Skin epidermis (tissue), 12 donors: ENCODE measurements at regions not wholly inside any gene's neighbourhood (a gene's known extent, or its start where the extent isn't known, plus 50 kb on each side); places are given as distances from the start of the nearest gene placed in this dataset.

Source experiments
- H3K27ac ChIP-seq, 21 experiments: fragments of 200-600 bp; sonication (generic) in 11 of 21; one replicate each; pipeline ENCODE4 v1.5.0; 2020; ENCODE audit warnings: mild to moderate bottlenecking in 3 of 21, inconsistent platforms in 2 of 21, moderate library complexity in 2 of 21
- H3K4me3 ChIP-seq, 7 experiments: fragments of 200-600 bp; sonication (generic) in 2 of 7; one replicate each; pipeline ENCODE4 v1.5.0; 2020; ENCODE audit warnings: inconsistent platforms in 2 of 7, mild to moderate bottlenecking in 2 of 7, moderate library complexity in 1 of 7

DNA sequence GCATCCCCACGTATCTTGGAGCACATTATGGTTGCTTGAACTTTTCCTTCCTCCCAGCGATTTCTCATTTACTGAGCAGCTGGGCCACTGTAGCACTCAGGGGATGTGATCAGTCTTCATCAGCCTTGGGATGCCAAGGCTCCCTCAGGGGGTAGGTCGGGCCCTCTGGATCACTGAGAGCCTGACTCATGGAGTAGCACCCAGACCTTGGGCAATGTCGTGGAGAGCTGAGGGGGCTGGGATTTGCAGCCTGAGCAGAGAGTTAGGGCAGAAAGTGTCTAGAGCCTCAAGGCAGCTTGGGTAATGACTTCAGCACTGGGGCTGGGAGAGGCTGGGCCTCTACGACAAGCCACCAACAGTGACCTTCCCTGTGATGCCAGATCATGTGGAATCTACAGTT is 86.5 kb upstream of the CXCL12 start:
- H3K27ac ChIP-seq: no peak overlapping the region

DNA sequence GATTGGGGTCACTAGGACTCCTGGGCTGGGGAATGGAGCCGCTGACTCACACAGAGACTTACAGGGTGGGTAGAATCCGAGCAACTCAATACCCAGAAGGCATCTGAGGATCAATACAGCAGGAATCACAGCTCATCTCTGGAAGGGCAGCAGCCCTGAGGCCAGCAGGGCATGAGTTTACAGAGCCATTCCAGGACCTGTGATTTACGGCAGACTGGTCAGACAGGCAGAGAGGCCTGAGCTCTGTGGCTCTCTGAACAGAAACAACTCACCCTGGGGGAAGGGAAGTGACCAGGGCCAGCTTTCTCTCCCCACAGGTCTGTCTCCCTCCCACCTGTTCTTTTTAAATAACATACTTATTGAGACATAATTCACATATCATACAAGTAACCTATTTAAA is 88.2 kb upstream of the CXCL12 start:
- H3K4me3 ChIP-seq: no peak overlapping the region

More for the DNA sequence above, 86.5 kb upstream of the CXCL12 start:
- no peak overlapping the region for H3K4me3 ChIP-seq

DNA sequence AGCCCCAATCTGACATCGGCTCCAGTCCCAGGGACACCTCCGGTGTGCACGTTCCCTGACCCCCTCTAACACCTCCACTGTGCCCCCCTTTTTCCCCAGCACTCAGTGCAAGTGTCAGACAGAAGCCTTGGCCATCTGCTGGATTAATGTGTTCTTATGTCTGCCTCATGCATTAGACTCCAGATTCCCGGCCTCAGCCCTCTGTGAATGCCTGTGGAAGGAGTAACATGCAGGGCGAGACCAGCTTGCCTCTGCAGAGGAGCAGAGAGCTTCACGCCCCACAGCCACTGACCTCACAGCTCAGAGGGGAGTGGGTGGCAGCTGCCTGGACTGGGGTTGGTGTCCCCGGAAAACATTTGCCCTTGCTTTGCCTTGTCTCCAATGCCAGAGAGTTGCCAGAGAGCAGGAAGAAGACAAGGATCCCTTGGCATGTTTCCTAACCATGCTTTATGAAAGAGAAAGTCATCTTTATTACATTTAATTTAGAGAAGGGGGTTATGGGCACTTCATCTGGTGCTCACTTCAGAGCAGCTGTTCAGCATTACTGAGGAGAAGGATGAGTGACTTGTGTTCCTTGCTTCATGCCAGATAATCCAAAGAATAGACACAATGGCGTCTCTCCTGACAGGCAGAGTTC is 91.6 kb upstream of the CXCL12 start:
- H3K27ac ChIP-seq: peak overlapping the region in 4 of 21 experiments; percentile 1 to 47 (median 40)

More for the DNA sequence above, 88.2 kb upstream of the CXCL12 start:
- no peak overlapping the region for H3K27ac ChIP-seq

DNA sequence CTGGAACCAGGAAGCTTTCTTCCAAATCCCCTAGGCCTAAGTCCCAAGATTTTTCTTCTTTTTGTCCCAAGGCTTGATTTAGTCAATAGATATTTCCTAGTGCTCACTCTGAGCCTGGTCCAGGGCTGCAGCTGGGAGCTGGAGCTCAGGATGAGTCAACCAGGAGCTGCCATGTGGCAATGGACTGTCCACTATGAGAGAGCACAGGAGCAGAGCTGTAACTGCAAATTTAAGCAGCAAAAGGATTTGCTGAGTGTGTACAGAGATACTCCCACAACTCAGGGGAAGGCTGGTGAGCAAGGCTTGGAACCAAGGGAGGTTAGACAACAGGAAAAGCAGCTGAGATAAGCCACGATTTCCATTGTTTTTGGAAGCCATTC is 92.1 kb upstream of the CXCL12 start:
- no peak overlapping the region for H3K4me3 ChIP-seq
- peak overlapping the region in 4 of 21 experiments; percentile 5 to 47 (median 40) for H3K27ac ChIP-seq

More for the DNA sequence above, 91.6 kb upstream of the CXCL12 start:
- no peak overlapping the region for H3K4me3 ChIP-seq

DNA sequence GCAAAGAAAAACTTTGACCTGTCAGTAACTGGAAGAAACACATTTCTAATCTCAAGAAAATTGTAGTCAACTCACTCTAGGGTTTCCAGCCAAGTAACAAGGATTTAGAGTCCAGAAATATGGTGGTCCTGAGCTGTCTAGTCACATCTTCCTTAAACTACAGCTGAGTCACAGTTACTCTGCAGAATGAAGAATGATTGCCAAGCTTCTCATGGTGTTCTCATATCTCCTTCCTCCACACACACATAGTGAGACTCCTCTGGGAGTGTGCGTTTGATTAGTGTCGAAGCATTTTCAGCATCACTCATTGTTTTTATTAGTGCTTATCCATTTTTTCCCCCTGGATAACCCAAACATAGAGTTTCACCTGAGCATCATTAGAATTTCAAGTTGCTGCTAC is 93.1 kb upstream of the CXCL12 start:
- H3K4me3 ChIP-seq: no peak overlapping the region

DNA sequence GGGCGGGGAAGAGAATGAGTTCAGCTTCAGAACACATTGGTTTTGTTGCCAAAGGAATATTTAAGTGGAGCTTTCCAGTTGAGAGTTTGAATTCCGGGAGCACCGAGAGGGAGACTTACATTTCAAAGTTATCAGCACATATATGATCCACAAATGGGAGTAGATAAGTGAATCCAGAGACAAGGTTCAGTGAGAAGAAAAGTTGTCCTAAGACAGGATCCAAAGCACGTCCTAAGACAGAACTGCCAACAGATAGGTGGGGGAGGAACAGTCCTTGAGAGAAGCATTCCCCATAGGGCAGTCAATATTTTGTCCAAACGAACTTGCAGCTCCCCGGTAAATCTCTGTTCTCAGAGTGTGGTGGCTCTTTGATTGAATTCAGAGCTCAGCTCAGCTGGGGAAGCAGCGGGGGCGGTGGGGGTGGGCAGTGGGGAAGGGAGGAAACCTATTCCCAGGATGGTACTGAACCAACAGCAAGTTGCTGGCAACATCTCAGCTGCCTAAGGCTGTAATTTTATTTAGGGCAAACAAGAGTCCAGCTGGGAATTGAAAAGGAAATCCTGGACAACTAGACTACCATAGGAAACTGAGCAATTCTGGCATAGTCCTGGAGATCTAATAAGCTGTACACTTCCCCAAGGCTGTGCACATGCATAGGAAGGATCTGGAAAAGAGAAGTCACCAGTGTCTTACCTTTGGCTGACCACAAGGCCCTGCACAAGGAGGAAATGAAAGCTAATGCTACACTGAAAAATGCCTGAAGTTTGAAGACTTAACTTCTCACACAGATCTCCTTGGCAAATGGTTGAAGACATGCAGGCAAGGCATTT is 94.2 kb upstream of the CXCL12 start:
- Histone ChIP-seq H3K4me3 (no peak overlapping the region), H3K27ac (no peak overlapping the region)

More for the DNA sequence above, 93.1 kb upstream of the CXCL12 start:
- no peak overlapping the region for H3K27ac ChIP-seq

DNA sequence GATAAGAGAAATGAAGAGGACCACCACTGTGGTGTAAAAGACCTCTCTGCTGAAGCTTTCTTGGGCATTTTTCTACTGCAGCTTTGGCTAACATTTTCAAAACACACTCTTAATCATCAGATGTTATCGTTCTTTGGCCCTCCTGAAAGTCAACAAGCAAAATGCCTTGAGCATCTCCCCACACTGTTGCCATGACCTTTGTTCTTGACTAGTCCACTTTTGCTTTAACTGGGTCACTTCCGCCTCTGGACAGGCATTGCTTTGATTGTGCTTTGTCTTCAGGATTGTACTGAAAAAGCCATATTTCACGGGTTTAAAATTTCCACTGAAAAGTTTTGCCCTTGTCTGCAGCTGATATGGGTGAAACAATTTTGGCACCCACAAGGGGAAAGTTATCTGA is 107.8 kb upstream of the CXCL12 start:
- Histone ChIP-seq H3K27ac (no peak overlapping the region), H3K4me3 (no peak overlapping the region)

DNA sequence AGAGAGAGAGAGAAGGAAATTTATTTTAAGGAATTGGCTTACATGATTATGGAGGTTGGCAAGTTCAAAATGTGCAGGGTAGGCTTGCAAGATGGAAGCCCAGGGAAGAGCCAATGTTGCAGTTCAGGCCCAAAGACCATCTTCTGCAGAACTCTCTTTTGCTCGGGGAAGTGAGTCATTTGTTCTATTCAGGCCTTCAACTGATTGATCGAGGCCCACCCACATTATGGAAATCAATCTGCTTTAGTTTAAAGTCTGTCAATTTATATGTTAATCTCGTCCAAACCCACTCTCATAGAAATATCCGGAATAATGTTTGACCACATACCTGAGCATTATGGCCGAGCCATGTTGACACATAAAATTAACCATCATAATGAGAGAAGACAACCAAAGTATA is 113.3 kb upstream of the CXCL12 start:
- Histone ChIP-seq H3K4me3 (no peak overlapping the region), H3K27ac (no peak overlapping the region)

DNA sequence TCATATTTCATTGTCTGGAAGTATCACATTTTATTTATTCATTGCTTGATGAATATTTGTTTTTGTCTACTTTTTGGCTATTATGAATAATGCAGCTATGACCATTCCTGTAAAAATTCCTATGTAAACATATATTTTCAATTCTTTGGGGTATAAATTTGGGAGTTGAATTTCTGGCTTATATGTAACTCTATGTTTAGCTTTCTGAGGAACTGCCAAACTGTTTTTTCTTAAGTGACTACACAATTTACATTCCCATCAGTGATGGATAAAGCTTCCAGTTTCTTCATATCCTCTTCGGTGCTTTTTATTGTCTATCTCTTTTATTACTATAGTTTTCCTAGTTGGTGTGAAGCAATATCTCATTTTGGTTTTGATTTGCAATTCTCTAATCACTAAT is 115.6 kb upstream of the CXCL12 start:
- Histone ChIP-seq H3K27ac (no peak overlapping the region), H3K4me3 (no peak overlapping the region)

DNA sequence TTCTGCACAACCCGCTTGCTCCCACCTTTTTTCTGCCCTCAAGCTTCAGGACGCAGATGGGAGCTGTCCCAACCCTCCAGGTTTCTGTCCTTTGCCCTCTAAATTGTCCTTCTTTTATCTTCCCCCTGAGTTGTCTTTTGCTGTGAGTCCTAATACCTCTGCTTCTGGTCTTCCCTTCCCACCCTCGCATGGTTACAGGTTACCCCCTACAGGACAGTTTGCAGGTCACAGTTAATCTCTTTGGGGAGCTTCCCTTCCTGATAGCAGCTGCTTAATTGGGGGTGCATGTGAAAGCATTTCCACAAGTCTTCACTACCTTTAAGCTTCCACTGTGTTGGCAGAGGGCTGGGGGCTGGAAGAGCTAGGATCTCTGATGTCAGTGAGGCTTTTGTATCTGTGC is 121.5 kb upstream of the CXCL12 start:
- H3K27ac ChIP-seq: no peak overlapping the region
- H3K4me3 ChIP-seq: no peak overlapping the region

DNA sequence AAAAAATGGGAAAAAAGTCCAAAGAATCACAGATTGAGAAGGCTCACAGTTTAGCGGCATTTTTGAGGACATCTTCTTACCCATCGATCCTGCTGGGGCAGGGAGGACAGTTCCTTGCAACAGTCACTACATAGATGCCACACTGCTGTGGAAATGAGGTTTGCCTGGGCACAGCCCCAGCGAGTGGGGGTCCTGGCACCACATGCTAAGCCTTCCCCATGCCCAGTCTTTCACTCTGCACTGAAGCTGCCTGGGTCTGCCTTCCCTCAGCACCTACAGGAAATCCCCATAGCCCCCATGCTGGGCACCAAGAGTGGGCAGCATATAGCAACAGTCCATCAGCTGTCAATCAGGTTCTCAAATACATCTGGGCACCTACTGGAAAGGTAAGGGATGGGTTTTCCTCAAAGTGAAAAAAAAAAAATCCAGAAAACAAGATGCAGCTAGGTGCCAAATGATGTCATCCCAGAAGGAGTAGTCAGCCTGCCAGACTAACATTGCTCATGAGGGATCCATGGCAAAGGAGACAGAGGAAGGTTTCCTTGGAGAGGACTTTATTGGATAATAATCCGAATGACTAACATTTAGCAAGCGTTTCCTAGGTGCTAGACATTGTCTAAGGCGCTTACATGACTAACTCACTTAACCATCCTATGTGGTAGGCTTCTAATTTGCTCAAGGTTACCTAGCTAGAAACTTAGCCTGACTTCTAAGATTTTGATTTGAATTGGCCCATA is 125.7 kb upstream of the CXCL12 start:
- H3K27ac ChIP-seq: no peak overlapping the region
- no peak overlapping the region for H3K4me3 ChIP-seq

DNA sequence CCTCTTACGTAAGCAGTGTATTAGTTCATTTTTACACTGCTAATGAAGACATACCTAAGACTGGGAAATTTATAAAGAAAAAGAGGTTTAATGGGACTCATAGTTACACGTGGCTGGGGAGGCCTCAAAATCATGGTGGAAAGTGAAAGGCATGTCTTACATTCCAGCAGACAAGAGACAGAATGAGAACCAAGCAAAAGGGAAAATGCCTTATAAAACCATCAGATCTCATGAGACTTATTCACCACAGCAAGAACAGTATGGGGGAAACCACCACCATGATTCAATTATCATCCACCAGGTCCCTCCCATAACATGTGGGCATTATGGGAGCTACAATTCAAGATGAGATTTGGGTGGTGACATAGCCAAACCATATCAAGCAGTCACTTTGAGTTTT is 126.3 kb upstream of the CXCL12 start:
- no peak overlapping the region for H3K4me3 ChIP-seq
- no peak overlapping the region for H3K27ac ChIP-seq

DNA sequence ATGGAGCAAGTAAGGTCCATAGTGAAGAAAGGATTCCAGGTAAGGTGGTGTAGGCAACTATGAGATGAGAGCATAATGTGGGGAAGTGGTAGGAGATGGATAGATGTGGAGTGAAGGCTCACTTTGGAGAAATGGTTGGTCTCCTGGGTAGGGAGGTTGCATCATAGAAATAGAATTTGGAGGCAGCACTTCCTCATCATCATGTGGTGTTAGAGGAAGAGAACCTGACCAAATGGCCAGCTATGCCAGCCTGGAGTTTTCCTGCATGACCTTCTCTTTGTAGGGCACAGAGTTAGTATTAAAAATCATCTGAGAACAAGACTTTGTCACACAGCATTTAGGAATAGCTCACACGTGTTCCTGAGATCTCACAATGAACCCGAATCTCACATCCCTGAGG is 126.7 kb upstream of the CXCL12 start:
- H3K4me3 ChIP-seq: no peak overlapping the region
- no peak overlapping the region for H3K27ac ChIP-seq

DNA sequence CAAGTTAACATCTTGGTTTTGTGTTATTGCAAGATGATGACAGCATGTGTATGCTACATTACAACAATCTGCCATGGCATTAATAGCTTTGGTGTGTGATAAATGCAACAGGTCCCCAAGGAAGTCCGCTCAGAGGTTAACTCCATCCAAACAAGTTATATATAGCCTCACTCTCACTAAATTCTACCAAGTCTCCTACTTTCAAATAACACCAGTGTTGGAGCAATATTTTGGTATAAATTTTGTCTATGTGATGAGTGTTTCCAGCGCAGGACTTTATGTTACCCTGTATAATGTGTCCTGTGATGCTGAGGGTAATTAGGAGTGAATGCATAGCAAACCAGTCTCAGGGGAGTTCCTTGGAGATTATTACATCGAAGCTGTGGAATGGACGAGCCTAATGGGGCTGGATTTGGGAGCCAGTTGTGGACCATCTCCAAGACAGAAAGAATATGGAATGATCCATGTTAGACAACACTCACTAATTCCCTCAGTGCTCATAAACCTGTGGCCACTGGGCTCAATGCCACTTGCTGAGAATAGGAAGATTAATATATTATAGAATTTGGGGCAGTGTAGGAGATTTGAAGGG is 127.6 kb upstream of the CXCL12 start:
- H3K4me3 ChIP-seq: no peak overlapping the region
- H3K27ac ChIP-seq: no peak overlapping the region

DNA sequence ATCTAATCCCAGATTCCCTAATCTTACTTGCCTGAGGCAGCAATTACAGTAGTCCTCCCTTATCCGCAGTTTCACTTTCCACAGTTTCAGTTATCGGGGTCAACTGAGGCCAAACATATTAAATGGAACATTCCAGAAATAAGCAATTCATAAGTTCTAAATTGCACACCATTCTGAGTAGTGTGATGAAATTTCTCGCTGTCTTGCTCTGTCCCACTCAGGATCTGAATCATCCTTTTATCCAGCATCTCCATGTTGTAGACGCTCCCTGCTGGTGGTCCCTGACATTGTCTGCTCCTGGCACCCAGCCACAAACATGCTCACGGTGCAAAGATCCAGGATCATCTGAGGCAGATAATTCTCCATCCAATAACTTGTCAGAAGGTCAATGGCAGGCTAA is 128.7 kb upstream of the CXCL12 start:
- H3K27ac ChIP-seq: no peak overlapping the region

DNA sequence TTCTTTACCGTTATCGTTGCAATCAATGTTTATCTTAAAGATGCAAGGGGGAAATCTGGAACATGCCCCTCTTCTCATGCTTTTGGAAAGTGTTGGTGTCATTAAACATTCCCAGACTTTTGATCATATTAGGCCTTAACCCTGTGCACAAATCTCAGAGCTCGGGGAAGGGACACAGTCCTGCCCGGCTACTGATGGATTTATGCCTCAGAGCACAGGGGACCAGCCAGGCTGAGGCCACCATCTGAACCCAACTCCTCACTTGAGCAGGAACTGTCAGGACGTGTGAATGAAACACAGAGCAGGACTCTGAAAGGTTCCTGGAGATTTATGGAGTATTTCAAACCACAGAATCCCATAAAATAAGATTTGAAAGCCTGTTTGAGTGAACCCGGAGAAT is 132.0 kb upstream of the CXCL12 start:
- Histone ChIP-seq H3K4me3 (no peak overlapping the region), H3K27ac (no peak overlapping the region)

More for the DNA sequence above, 128.7 kb upstream of the CXCL12 start:
- H3K4me3 ChIP-seq: no peak overlapping the region

DNA sequence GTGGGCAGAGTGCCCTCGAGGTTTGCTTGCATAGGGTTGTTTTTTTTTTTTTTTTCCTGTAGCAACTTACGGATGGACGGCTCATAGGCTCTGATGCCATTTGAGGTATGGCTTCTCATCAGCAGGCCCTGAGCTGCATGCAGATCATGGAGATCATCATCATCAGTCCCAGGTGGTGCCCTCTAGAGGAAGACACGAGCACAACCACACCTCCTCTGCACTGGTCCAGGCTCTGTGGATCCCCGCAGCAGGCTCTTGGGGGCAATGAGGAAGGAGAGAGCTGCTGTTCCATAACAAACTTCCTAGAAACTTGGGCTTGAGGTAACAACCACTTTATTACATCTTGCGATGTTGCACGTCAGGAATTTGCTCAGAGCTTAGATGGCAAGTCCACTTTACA is 132.7 kb upstream of the CXCL12 start:
- no peak overlapping the region for H3K4me3 ChIP-seq
- H3K27ac ChIP-seq: no peak overlapping the region

DNA sequence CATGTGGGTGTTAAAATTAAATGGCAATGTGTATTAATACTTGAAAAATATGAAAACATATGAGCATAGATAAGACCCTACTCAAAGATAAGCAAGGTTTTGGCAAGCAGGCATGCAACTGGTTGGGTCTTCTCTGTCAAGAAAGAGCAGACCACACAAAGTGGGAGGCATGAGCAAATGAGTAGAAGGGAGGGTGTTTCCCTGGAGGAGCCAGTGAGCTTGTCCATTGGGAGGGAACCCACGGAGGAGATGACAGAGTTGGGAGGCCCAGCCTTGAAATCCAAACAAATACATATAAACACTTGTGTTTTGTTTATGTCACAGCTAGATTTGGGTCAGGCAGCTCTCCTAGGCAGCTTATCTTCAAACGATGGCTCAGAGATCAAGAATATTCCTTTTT is 134.5 kb upstream of the CXCL12 start:
- no peak overlapping the region for H3K27ac ChIP-seq
- H3K4me3 ChIP-seq: no peak overlapping the region

DNA sequence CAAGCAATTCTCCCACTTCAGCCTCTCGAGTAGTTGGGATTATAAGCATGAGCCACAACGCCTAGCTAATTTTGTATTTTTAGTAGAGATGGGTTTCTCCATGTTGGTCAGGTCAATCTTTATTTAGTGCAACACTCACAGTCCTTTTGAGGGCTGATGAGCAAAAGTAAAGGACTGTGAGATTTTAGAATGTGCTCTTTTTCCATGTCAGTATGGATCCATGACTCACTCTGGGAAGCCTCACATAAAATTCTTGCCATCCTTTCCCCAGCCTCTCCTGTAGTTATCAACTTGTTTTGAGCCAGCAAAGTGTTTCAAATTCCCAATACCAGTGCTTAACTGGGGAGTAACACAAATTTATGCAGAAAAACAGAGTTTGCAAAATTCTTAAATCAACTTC is 135.8 kb upstream of the CXCL12 start:
- Histone ChIP-seq H3K27ac (no peak overlapping the region), H3K4me3 (no peak overlapping the region)

DNA sequence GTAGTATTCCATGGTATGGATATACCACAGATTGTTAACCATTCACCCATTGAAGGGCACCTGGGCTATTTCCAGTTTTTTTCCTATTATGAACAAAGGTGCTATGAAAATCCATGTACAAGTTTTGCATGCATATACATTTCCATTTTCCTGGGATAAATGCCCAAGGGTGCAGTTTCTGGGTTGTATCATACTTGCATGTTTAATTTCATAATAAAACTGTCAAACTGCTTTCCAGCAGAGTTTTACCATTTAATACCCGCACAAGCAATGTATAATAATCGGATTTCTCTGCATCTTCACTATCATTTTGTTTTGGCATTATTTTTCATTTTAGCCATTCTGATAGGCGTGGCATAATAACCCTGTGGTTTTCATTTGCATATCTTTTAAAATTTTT is 154.3 kb upstream of the CXCL12 start:
- H3K27ac ChIP-seq: no peak overlapping the region

More for the DNA sequence above, 154.3 kb upstream of the CXCL12 start:
- no peak overlapping the region for H3K4me3 ChIP-seq
